SK-N-SH treated with all-trans-retinoic acid at 6 μM for 48 hours (cell line): ENCODE measurements at regions not wholly inside any gene's neighbourhood (a gene's known extent, or its start where the extent isn't known, plus 50 kb on each side); places are given as distances from the start of the nearest gene placed in this dataset.

ENCODE experiments used
- ATAC-seq: fragments of 200-7000 bp; cut with Tn5 transposase; 3 replicates; pipeline ENCODE4 v1.9.1; 2020; ENCODE audit warnings: mild to moderate bottlenecking, moderate library complexity
- ARNTL ChIP-seq: fragments of 450-650 bp; formaldehyde crosslinking; IDR thresholded peaks from 2 replicates; pipeline ENCODE4 v1.5.0; 2020; ENCODE audit warnings: low read depth, mild to moderate bottlenecking, moderate library complexity, borderline replicate concordance
- CSDC2 ChIP-seq: fragments of 250-450 bp; sonication (Bioruptor Pico); IDR thresholded peaks from 2 replicates; pipeline ENCODE4 v1.5.0; 2020; ENCODE audit warnings: mild to moderate bottlenecking, moderate library complexity
- ESRRG ChIP-seq: fragments of 250-450 bp; sonication (Bioruptor Pico); IDR thresholded peaks from 2 replicates; pipeline ENCODE4 v1.6.1; 2021; ENCODE audit warnings: mild to moderate bottlenecking
- GLIS3 ChIP-seq: fragments of 250-450 bp; sonication (Bioruptor Pico); IDR thresholded peaks from 2 replicates; pipeline ENCODE4 v1.5.0; 2020; ENCODE audit warnings: mild to moderate bottlenecking, moderate library complexity
- ISL1 ChIP-seq: fragments of 250-450 bp; sonication (Bioruptor Pico); IDR thresholded peaks from 2 replicates; pipeline ENCODE4 v2.1.2; 2022; ENCODE audit warnings: mild to moderate bottlenecking, moderate library complexity
- OSR1 ChIP-seq: fragments of 250-450 bp; sonication (Bioruptor Pico); IDR thresholded peaks from 2 replicates; pipeline ENCODE4 v1.8.0; 2022; ENCODE audit warnings: moderate library complexity, mild to moderate bottlenecking, inconsistent platforms
- RARB ChIP-seq: fragments of 250-450 bp; sonication (Bioruptor Pico); IDR thresholded peaks from 2 replicates; pipeline ENCODE4 v1.8.0; 2021; ENCODE audit warnings: mild to moderate bottlenecking, moderate library complexity
- TCF4 ChIP-seq: fragments of 250-450 bp; sonication (Bioruptor Pico); IDR thresholded peaks from 2 replicates; pipeline ENCODE4 v1.8.0; 2021; ENCODE audit warnings: mild to moderate bottlenecking, moderate library complexity, borderline replicate concordance
- TOX ChIP-seq: fragments of 250-450 bp; sonication (Bioruptor Pico); IDR thresholded peaks from 2 replicates; pipeline ENCODE4 v1.8.0; 2021; ENCODE audit warnings: mild to moderate bottlenecking, moderate library complexity, borderline replicate concordance
- ZC3H10 ChIP-seq: fragments of 250-450 bp; sonication (Bioruptor Pico); IDR thresholded peaks from 2 replicates; pipeline ENCODE4 v1.5.1; 2021; ENCODE audit warnings: mild to moderate bottlenecking, moderate library complexity
- ZFP3 ChIP-seq: fragments of 250-450 bp; sonication (Bioruptor Pico); IDR thresholded peaks from 2 replicates; pipeline ENCODE4 v1.5.0; 2020; ENCODE audit warnings: mild to moderate bottlenecking, moderate library complexity
- ZFP30 ChIP-seq: fragments of 450-650 bp; formaldehyde crosslinking; IDR thresholded peaks from 2 replicates; pipeline ENCODE4 v1.5.0; 2022; ENCODE audit warnings: mild to moderate bottlenecking, moderate library complexity
- ZNF565 ChIP-seq: fragments of 450-650 bp; formaldehyde crosslinking; conservative IDR thresholded peaks from 2 replicates; pipeline ENCODE4 v1.5.0; 2020; ENCODE audit warnings: low read depth, mild to moderate bottlenecking, moderate library complexity
- ZNF70 ChIP-seq: fragments of 450-650 bp; formaldehyde crosslinking; IDR thresholded peaks from 2 replicates; pipeline ENCODE4 v1.5.0; 2020; ENCODE audit warnings: mild to moderate bottlenecking, moderate library complexity
- ZNF8 ChIP-seq: fragments of 450-650 bp; formaldehyde crosslinking; IDR thresholded peaks from 2 replicates; pipeline ENCODE4 v1.5.0; 2020; ENCODE audit warnings: mild to moderate bottlenecking, moderate library complexity
- TF ChIP-seq, protein P1 (sequence below): fragments of 250-450 bp; sonication (Bioruptor Pico); IDR thresholded peaks from 2 replicates; pipeline ENCODE4 v1.8.0; 2020; ENCODE audit warnings: mild to moderate bottlenecking, moderate library complexity, borderline replicate concordance
- TF ChIP-seq, protein P2 (sequence below): fragments of 250-450 bp; sonication (Bioruptor Pico); IDR thresholded peaks from 2 replicates; pipeline ENCODE4 v1.5.1; 2020; ENCODE audit warnings: low read depth, mild to moderate bottlenecking, moderate library complexity
- TF ChIP-seq, protein P3 (sequence below): fragments of 250-450 bp; sonication (Bioruptor Pico); IDR thresholded peaks from 2 replicates; pipeline ENCODE4 v1.8.0; 2021; ENCODE audit warnings: low read depth, mild to moderate bottlenecking, moderate library complexity, borderline replicate concordance
- TF ChIP-seq, protein P4 (sequence below): fragments of 250-450 bp; sonication (Bioruptor Pico); IDR thresholded peaks from 2 replicates; pipeline ENCODE4 v1.5.1; 2021; ENCODE audit warnings: mild to moderate bottlenecking, moderate library complexity
- TF ChIP-seq, protein P5 (sequence below): fragments of 250-450 bp; sonication (Bioruptor Pico); IDR thresholded peaks from 2 replicates; pipeline ENCODE4 v1.5.0; 2020; ENCODE audit warnings: mild to moderate bottlenecking, moderate library complexity

DNA sequence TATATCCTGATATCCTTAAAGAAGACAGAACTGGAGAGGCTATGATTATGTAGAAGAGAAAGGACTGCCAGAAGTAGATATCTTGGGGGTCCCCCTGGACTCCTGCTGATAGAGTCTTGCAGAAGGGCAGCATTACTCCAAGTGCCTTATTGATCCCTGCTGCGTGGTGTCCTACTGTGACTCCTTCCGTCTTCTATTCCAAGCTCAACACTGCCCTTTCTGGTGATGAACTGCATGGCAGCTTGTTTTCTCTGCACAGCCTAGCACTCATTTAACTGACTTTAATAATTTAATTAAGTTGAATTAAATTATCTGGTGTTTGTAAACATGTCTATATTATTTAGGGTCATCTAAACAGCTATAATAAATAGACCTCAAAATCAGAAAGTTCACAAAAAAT, 194.1 kb upstream of the DSEL start (continued):
- TF ChIP-seq, protein P1, sequence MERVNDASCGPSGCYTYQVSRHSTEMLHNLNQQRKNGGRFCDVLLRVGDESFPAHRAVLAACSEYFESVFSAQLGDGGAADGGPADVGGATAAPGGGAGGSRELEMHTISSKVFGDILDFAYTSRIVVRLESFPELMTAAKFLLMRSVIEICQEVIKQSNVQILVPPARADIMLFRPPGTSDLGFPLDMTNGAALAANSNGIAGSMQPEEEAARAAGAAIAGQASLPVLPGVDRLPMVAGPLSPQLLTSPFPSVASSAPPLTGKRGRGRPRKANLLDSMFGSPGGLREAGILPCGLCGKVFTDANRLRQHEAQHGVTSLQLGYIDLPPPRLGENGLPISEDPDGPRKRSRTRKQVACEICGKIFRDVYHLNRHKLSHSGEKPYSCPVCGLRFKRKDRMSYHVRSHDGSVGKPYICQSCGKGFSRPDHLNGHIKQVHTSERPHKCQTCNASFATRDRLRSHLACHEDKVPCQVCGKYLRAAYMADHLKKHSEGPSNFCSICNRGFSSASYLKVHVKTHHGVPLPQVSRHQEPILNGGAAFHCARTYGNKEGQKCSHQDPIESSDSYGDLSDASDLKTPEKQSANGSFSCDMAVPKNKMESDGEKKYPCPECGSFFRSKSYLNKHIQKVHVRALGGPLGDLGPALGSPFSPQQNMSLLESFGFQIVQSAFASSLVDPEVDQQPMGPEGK, result no peak
- TF ChIP-seq ZNF70 (CRISPR knock-in tag) (no peak), GLIS3 (no peak), OSR1 (CRISPR knock-in tag) (no peak)

DNA sequence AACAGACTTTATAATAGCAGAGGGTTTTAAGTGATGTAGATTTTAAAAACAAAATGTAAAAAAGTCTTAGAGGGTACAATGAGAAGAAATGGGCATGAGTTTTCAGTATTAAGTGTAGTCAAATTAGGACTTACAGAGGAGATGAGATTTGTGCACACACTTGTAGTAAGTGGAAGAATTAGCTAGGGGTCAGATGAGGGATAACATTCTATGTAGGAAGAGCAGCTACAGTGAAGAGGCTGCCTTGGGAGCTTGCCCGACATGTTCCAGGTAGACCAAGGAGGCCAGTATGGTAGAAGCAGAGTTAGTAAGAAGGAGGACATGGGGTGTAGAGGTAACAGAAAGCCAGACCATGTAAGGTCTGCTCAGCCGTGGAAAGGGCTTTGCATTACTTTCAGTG, 189.2 kb upstream of the DSEL start:
- no peak for TF ChIP-seq CSDC2 (CRISPR knock-in tag)
- TF ChIP-seq, protein P2, sequence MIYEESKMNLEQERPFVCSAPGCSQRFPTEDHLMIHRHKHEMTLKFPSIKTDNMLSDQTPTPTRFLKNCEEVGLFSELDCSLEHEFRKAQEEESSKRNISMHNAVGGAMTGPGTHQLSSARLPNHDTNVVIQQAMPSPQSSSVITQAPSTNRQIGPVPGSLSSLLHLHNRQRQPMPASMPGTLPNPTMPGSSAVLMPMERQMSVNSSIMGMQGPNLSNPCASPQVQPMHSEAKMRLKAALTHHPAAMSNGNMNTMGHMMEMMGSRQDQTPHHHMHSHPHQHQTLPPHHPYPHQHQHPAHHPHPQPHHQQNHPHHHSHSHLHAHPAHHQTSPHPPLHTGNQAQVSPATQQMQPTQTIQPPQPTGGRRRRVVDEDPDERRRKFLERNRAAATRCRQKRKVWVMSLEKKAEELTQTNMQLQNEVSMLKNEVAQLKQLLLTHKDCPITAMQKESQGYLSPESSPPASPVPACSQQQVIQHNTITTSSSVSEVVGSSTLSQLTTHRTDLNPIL, result no peak
- TF ChIP-seq, protein P3, sequence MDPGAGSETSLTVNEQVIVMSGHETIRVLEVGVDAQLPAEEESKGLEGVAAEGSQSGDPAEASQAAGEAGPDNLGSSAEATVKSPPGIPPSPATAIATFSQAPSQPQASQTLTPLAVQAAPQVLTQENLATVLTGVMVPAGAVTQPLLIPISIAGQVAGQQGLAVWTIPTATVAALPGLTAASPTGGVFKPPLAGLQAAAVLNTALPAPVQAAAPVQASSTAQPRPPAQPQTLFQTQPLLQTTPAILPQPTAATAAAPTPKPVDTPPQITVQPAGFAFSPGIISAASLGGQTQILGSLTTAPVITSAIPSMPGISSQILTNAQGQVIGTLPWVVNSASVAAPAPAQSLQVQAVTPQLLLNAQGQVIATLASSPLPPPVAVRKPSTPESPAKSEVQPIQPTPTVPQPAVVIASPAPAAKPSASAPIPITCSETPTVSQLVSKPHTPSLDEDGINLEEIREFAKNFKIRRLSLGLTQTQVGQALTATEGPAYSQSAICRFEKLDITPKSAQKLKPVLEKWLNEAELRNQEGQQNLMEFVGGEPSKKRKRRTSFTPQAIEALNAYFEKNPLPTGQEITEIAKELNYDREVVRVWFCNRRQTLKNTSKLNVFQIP (CRISPR knock-in tag), result no peak
- no peak for TF ChIP-seq ZFP30 (CRISPR knock-in tag)
- TF ChIP-seq ISL1 (CRISPR knock-in tag), result no peak
- no peak for TF ChIP-seq ARNTL
- TF ChIP-seq ZC3H10 (CRISPR knock-in tag), result no peak
- no peak for TF ChIP-seq ESRRG (CRISPR knock-in tag)
- ATAC-seq, result peak; percentile 39; the same call in 1 of the 3 replicates

DNA sequence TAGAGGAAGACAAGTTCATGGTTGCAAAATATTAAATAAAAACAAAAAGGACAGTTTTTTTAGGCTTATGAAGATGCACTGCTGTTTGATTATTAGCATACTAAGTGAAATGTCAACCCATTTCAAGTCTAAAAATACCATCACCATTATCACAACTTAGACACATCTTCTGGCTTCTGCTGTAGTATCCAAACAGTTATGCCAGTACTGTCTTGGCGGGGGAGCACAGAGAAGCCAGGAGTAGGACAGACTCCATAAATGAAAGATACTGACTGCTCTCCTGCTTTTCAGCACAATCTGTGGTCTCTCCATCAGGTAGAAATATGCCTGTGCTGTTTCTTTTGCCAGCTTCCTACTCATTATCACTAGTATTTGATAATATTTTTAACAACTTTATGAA, 179.2 kb upstream of the DSEL start:
- no peak for ATAC-seq

DNA sequence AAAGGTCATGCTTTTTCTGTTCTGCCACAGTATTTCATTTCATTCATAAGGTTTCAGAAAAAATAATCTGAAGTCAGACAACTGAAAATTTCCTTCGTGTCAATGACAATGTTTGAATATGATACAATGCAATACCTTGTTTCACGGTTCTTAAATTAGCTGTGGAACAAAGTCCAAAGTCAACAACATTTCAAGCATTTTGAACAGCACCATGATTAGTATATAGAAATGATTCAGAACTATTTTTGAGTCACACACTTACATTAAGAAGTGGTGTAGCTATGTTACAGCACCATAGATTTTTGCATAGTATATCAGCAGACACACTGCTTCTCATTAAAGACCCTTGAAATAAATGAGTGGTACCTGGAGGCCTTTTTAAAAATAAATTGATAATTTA, 178.3 kb upstream of the DSEL start:
- ATAC-seq, result no peak
- TF ChIP-seq ZFP3, result no peak
- no peak for TF ChIP-seq CSDC2 (CRISPR knock-in tag)
- TF ChIP-seq, protein P4, sequence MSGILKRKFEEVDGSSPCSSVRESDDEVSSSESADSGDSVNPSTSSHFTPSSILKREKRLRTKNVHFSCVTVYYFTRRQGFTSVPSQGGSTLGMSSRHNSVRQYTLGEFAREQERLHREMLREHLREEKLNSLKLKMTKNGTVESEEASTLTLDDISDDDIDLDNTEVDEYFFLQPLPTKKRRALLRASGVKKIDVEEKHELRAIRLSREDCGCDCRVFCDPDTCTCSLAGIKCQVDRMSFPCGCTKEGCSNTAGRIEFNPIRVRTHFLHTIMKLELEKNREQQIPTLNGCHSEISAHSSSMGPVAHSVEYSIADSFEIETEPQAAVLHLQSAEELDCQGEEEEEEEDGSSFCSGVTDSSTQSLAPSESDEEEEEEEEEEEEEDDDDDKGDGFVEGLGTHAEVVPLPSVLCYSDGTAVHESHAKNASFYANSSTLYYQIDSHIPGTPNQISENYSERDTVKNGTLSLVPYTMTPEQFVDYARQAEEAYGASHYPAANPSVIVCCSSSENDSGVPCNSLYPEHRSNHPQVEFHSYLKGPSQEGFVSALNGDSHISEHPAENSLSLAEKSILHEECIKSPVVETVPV (CRISPR knock-in tag), result no peak
- no peak for TF ChIP-seq GLIS3
- no peak for TF ChIP-seq RARB (CRISPR knock-in tag)
- TF ChIP-seq TOX, result no peak
- TF ChIP-seq, protein P5, sequence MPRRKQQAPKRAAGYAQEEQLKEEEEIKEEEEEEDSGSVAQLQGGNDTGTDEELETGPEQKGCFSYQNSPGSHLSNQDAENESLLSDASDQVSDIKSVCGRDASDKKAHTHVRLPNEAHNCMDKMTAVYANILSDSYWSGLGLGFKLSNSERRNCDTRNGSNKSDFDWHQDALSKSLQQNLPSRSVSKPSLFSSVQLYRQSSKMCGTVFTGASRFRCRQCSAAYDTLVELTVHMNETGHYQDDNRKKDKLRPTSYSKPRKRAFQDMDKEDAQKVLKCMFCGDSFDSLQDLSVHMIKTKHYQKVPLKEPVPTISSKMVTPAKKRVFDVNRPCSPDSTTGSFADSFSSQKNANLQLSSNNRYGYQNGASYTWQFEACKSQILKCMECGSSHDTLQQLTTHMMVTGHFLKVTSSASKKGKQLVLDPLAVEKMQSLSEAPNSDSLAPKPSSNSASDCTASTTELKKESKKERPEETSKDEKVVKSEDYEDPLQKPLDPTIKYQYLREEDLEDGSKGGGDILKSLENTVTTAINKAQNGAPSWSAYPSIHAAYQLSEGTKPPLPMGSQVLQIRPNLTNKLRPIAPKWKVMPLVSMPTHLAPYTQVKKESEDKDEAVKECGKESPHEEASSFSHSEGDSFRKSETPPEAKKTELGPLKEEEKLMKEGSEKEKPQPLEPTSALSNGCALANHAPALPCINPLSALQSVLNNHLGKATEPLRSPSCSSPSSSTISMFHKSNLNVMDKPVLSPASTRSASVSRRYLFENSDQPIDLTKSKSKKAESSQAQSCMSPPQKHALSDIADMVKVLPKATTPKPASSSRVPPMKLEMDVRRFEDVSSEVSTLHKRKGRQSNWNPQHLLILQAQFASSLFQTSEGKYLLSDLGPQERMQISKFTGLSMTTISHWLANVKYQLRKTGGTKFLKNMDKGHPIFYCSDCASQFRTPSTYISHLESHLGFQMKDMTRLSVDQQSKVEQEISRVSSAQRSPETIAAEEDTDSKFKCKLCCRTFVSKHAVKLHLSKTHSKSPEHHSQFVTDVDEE (CRISPR knock-in tag), result no peak
- no peak for TF ChIP-seq ISL1 (CRISPR knock-in tag)
- no peak for TF ChIP-seq TCF4
- no peak for TF ChIP-seq ZNF565 (CRISPR knock-in tag)
- no peak for TF ChIP-seq ZNF8 (CRISPR knock-in tag)

More for the DNA sequence above, 179.2 kb upstream of the DSEL start:
- no peak for TF ChIP-seq OSR1 (CRISPR knock-in tag)
- TF ChIP-seq, protein P5 (CRISPR knock-in tag), result no peak
- TF ChIP-seq, protein P4 (CRISPR knock-in tag), result no peak
